GM19372 (cell line): ENCODE measurements at regions not wholly inside any gene's neighbourhood (a gene's known extent, or its start where the extent isn't known, plus 50 kb on each side); places are given as distances from the start of the nearest gene placed in this dataset.
A peak's percentile ranks its signal among the peaks of the same experiment; 100 is the strongest.

ENCODE experiments used
- ATAC-seq: cut with Tn5 transposase; IDR thresholded peaks from one replicate; pipeline ENCODE4 v1.9.1; 2021; ENCODE audit warnings: mild to moderate bottlenecking, low read depth, moderate library complexity; ENCODE audit not compliant: unreplicated experiment

DNA sequence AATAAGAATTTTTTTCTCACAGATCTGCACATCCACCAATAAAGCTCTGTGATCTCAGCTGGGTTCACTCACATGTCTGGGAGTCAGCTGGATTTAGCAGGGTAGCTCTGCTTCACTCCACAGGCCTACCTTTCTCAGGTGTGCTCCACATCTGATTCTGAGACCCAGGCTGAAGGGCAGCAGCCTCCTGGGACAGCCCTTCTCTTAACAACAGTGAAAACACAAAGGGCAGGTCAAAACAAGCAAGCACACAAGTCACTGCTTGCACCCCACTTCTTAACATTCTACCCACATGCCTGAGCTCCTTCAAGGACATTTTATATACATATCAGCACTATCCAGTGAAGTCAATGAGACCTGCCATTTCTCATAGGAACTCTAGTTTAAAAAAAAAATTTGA, 96.0 kb upstream of the MAP3K4 start:
- ATAC-seq: no peak

DNA sequence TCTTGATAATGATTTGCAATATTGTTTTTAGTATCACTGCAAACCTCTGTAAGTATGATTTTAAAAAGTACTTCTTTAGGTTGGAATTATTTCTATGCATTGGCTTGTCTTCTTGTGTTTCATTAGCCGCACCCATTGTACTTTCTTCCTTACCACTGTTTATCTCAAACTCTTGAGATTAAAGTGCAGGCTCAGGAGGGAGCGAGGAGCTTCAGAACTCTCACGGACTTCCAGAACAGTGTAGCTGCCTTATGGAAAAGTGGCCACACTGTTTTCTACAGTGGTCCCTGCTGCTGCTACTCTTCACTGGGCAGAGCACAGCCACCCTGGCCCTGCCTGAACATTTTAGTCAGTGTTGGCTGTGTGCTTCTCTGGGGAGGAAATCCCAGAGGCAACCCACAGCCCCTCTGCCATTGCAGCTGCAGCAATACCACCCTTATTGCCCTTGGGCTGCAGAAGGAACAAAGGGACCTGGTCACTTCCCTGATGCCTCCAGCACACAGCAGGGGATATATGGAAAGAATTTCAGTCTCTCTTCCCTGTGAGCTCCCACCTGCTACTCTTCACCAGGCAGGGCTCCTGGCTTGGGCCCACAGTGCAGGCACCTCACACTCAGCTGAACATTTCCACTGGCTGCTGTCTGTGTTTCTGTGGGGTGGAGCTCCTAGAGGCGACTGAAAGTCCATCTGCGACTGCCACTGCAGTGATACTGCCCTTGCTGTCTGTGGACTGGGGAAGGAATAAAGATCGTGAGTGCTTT, 91.7 kb upstream of the MAP3K4 start:
- ATAC-seq: no peak

DNA sequence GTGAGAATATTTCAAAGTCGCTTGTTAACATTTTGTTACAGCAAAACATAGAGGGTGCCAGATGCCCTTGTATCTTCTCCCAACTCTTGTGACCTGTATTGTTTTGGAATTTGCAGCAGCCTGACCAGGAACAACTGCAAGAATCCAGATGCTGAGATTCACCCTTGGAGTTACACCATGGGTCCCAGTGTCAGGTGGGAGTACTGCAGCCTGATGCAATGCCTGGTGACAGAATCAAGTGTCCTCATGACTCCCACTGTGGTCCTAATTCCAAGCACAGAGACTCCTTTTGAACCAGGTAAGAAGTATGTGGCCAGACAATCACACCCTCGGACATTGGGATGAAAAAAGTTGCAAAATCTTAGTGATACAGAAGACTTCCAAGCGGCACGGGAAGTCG, 79.6 kb upstream of the MAP3K4 start:
- no peak for ATAC-seq

DNA sequence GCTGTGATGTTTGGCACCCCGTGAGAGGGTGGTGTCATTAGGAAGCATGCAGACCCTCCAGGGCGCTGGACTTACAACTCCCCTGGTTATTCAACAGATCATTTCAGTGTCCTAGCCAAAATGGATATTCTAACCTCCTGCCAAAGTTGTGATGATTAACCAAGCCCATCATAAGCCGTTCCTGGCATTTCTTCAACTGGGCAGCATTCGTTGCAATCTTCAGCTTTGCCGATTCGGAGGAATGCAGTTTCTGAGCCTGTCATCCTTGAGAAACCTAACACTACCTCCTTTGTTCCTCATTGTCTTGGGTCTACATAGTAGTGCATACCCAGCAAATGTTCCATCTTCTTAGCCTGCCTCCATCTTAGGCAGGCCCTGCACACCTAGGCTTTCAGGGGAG, 79.2 kb upstream of the MAP3K4 start:
- no peak for ATAC-seq

DNA sequence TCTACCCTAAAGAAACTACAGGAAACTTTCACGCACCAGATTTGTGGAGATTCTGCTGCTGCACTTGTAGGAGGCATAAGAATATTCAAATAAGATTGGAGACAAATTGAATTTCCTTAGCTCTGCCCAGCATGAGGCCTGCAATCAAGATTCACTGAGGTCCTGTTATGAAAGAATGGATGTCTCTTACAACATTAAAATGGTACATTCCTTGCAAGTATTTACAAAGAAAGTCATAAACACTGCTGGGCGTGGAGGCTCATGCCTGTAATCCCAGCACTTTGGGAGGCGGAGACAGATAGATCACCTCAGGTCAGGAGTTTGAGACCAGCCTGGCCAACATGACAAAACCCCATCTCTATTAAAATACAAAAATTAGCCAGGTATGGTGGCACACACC, 74.0 kb upstream of the MAP3K4 start:
- ATAC-seq: no peak

DNA sequence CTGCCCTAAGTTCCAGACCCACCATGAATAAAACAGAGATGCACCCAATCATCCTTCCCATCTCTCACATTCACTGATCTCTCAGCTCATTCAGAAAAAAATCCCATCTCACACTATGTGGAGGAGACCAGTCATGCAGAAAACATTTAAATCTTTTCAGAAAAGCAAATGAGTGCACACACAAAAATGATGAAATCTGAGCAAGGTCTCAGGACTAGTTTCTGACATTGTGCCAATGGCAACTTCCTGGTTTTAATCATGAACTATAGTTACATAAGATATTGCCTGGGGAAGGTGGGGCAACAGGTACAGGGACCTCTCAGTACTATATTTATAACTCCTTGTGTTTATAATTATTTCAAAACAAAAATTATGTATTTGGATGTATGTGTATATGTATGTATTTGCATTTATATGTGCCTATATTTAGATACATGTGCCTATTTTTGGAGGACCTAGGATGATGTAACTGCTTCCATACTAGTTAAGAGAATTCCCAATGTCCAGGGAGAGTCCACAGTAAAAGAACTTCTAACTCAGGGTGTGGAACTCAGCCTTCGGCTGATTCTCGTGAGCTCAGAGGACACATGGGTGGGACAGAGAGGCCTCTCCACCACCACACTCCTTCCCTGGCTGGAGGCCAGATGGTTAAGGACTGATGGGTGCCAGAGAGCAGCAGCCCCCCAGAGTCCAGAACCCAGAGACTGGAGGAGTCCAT, 71.7 kb upstream of the MAP3K4 start:
- no peak for ATAC-seq

DNA sequence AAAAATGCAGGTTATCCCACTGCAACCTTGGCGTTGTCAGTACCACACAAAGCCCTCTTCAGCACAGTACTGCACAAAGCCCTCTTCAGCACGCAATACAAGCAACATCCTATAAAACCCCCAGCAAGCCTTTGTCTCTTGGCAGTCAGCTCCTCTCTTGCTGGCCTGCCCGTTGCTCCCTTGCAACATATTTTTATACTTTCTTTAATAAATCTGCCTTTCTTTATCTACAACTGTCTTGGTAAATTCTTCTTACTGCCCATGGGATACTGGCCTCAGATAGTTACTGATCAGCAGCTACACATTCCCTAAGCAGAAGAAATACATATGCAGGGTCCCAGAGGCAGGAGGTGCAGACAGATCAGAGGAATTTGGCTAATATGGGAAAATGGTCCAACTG, 70.5 kb upstream of the MAP3K4 start:
- no peak for ATAC-seq

DNA sequence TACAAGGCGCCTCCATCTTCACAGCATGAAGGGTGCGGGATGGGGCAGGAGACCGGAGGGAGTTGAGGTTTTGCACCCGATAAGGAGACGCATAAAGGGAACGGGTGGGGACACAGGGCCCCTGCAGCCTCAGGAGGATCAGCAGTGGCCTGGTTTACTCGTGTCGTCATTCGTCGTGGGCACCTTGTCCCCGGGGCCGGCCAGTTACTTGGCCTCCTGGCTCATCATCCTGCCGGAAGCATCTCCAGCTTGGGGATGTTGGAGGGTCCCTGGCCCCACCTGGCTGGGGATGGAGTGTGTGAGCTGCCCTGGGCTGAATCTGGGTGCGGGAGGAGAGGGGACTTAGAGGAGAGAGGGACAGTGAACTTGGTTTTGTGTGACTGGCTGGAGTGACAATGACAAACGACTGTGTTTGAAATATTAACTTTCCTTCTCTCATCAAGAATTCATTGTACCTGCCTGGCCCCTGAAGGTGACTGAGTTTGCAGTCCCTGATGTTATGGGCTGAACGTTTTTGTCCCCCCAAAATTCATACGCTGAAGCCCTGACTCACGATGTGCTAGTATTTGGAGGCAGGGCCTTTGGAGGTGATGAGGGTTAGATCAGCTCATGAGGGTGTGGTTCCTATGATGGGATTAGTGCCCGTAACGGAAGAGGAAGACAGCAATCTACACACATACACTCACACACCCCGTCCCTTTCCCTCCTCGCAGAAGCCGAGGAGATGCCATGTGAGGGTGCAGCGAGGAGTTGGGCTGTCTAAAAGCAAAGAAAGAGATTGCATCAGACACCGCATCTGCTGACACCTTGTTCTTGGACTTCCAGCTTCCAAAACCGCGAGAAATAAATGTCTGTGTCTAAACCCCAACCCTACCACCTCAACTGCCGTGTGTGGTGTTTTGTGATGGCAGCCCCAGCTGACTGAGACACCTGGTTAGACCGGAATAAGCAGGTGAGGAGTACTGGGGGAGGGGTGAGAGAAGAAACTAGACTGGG, 65.0 kb upstream of the MAP3K4 start:
- no peak for ATAC-seq

DNA sequence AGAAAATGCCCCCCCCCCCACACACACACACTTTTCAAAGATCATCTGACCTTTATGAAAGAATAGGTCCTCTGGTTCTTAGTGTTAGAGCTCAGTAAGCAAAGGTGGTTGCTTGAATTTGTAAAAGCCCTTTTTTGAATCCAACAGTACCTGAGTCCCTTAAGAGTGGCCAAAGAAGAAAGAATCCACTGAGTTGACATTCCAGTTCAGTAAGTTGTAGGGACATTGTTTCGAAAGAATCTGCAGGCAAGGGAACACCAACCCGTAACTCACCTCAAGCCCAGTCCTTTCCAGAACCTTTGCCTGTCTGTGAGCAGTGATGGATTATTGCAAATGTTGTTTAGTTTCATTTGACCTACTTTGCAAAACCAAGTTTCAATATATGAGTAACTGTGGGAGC, 64.2 kb upstream of the MAP3K4 start:
- ATAC-seq: no peak

DNA sequence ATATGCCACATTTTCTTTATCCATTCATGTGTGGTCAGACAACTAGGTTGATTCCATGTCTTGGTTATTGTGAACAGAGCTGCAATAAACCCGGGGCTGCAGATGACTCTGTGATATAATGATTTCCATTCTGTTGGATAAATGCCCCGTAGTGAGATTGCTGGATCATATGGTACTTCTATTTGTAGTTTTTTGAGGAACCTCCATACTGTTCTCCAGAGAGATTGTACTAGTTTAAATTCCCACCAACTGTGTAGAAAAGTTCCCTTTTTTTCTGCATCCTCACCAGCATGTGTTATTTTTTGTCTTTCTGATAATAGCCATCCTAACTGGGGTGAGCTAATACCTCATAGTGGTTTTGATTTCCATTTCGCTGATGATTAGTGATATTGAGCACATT, 62.2 kb upstream of the MAP3K4 start:
- ATAC-seq: no peak

DNA sequence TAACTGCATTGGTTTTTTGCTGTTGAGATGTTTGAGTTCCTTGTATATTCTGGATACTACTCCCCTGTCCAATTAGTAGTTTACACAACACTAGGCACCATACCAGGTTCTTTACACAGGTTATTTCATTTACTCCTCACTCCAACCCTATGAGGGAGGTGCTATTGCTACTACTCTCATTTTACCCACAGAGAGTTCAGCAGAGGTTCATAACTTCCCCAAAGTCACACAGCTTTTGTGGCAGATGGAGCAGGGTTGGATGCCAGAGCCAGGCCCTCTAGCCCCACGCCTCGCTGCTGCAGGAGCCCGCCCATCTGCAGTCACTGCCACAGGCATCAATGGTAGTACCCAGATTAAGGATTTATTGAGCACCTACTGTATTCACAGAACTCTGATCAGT, 61.7 kb upstream of the MAP3K4 start:
- no peak for ATAC-seq

DNA sequence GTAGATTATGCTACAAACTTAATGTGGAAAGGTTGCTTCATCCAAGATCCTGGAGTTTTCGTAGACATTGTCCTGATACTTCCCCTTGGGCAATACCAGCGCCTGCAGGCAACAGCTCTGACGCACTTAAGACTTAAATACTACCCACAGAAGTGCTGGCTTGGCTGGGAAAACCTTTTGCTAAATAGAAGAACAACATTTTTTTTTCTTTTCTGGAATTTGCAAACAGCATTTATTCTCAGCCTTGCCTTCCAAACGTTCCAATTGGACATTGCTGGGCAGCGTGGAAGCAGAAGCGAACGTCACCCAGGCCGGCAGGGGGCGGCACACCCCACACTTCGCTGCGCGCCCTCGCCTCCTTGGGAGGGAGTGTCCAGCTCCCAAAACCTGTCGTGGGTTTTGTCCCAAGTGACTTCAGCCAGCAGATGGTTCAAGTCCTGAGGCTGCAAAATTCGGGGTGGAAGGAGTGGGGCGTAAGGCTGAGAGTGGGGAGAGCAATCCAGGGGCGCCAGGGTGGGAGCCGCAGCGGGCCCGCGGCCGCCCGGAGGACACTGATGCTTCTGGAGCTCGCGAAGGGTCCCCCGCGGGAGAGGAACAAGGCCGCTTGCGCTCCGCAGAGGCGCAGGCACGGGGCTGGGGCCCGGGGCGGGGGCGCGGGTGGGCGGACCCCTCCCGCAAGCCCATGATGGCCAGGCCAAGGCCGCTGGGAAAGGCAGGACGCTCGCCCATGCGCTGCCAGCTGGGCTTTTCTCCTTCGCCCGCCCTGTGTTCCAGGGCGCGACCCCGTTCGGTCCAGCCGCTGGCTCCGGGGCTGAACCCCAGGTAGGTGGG, 60.8 kb upstream of the MAP3K4 start:
- peak; percentile 80 for ATAC-seq

DNA sequence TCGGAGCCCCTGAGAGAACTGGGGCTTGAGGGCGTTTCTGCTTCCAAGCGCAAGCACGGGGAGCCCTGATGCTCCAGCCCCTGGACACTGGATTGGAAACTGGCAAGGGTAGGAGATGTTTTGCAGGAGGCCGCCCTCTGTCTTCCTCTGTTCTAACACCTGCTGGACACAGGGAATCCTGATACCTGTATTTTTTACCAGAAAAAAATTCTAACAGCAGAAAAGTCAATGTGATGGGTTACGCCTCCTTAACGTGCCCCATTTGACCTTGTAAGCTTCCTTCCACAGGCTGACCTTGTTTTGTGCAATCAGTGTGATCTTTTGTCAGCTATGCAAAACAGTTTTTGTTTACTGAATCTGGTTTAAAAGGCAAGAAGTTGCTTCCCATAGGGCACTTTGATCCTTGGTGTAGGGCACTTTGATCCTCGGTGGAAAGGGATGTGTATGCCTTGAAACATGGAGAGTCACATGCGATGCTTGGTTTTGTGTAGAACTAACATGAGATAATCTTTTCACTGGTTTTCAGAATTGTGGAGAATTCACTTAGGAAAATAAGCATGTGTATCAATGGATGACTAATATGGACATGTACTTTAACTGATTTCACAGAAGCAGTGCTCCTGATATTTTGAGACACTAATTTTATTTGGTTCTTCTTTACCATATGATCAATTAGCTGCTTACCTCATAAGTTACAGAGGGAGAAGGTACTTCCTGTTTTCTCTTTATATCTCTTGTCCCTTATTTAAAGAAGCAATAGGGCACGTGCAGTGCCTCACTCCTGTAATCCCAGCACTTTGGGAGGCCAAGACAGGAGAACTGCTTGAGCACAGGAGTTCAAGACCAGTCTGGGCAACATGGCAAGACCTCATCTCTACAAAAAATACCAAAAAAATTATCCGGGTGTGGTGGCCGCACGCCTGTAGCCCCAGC, 59.9 kb upstream of the MAP3K4 start:
- ATAC-seq: no peak

DNA sequence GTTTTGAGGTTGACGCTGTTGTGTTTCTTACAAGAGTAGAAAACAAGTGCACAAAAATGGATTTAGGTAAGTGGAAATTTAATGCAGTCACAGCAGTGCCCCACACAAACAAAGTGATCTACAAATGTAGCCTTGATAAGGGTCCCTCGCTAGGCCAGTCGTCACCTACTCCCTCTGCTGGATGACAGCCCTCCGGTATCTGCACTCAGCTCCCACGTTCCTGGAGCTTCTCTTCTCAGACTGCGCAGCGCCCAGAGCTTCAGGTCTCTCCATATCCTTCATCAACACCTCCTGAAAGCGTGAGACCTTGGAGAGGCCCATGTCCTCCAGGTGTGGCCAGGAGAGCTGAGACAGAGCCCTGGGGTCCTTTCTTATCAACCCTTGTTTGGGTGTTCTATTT, 58.3 kb upstream of the MAP3K4 start:
- ATAC-seq: no peak

DNA sequence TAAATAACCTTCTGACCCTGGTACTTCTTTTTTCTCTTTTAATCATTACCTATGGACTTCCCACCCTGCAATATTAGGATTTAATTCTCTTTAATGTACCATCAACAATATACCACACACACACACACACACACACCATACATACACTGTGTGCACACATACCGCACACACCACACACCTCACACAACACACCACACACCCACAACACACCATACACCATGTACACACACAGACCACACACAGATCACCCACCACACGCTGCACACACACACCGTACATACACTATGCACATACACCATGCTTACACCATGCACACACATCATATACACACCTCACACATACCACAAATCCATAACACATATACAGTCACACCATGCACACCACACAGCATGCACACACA, 57.4 kb upstream of the MAP3K4 start:
- no peak for ATAC-seq

DNA sequence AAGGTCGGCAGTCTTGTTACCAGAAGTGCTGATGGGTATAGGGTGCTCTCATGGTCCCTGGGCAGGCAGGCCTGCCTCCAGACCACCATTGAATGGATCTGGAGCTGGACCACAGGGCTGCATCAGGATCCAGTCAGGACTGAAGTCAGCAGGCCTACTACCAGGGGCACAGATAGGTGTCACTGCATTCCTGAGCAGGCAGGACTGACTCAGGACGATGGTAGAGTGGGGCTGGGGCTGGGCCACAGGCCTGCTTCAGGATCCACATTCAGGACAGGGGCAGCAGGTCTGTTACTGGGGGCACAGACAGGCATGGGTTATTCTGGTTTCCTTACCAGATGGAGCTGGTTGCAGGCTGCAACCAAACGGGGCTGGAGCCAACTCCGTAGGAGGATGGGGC, 51.4 kb upstream of the MAP3K4 start:
- ATAC-seq: no peak
